HepG2 (cell line): ENCODE measurements at regions not wholly inside any gene's neighbourhood (a gene's known extent, or its start where the extent isn't known, plus 50 kb on each side); places are given as distances from the start of the nearest gene placed in this dataset.

Source experiments
- ATAC-seq: fragments of 200-7000 bp; cut with Tn5 transposase; 3 replicates; pipeline ENCODE4 v1.9.1; 2020; ENCODE audit warnings: mild to moderate bottlenecking, moderate library complexity
- BruUV-seq: library from RNA; stranded (reverse); fragments of 400-500 nt; replicated peaks from 2 replicates; lab custom pipeline; 2021; lab: Mats Ljungman, UMichigan
- CTCF ChIA-PET: fragments of 300-600 bp; formaldehyde crosslinking; extraction: SDS; loops from one replicate; lab custom pipeline; 2021; ENCODE audit warnings: low total read pairs, inconsistent platforms, low intra/inter-chr PET ratio; lab: Yijun Ruan, JAX
- POLR2A ChIA-PET: fragments of 350-600 bp; sonication (Branson Sonifier 250); formaldehyde crosslinking; loops from one replicate; lab custom pipeline; 2020; ENCODE audit warnings: antibody characterized with exemption, inconsistent platforms; lab: Yijun Ruan, JAX
- DNase-seq: peaks from one replicate; pipeline ENCODE4 v3.0.0-alpha.2; 2015; ENCODE audit warnings: low spot score
- FAIRE-seq: peaks from 3 replicates; lab custom pipeline; 2011; peaks lifted over from hg19 to GRCh38; lab: Jason Lieb, UNC
- H2AFZ ChIP-seq: one replicate; pipeline ENCODE4 v1.6.1; 2011; ENCODE audit warnings: low read length, inconsistent platforms
- H3K27ac ChIP-seq: fragments of 300-600 bp; 3 replicates; pipeline ENCODE4 v1.8.0; 2011; ENCODE audit warnings: mixed run types, mild to moderate bottlenecking, mixed read lengths, low read length, inconsistent platforms; ENCODE audit not compliant: insufficient read depth; ENCODE audit errors: extremely low read length
- H3K27me3 ChIP-seq, 2 experiments: fragments of 200-600 bp in 1 of 2; 2 replicates in 1 of 2; 3 replicates in 1 of 2; pipeline versions ENCODE4 v1.6.0 to v1.8.0; 2011; ENCODE audit warnings: low read length in 2 of 2, mild to moderate bottlenecking in 2 of 2, moderate library complexity in 2 of 2, inconsistent platforms in 1 of 2; ENCODE audit not compliant: insufficient read depth in 2 of 2, control insufficient read depth in 1 of 2
- H3K36me3 ChIP-seq, 2 experiments: fragments of 200-600 bp in 1 of 2; replicated peaks in 1 of 2; 2 replicates in 1 of 2; 3 replicates in 1 of 2; pipeline versions ENCODE4 v1.5.1 to v1.8.0; 2011; ENCODE audit warnings: low read length in 2 of 2, inconsistent platforms in 1 of 2; ENCODE audit not compliant: insufficient read depth in 2 of 2, control insufficient read depth in 1 of 2
- H3K4me1 ChIP-seq: 2 replicates; pipeline ENCODE4 v1.5.1; 2012; ENCODE audit warnings: low read length, inconsistent platforms; ENCODE audit not compliant: insufficient read depth
- H3K4me2 ChIP-seq: 2 replicates; pipeline ENCODE4 v1.6.0; 2011; ENCODE audit warnings: low read depth, low read length, inconsistent platforms
- H3K4me3 ChIP-seq, 3 experiments: fragments of 200-600 bp in 1 of 3; sonication (generic), shearing (Covaris generic) in 1 of 3; replicated peaks in 1 of 3; 2 replicates each; pipeline ENCODE4 v1.5.1; 2011 to 2016; ENCODE audit warnings: low read length in 3 of 3, inconsistent platforms in 2 of 3, low read depth in 2 of 3, mild to moderate bottlenecking in 2 of 3, control low read depth in 1 of 3, mixed read lengths in 1 of 3; ENCODE audit not compliant: insufficient read depth in 1 of 3
- H3K79me2 ChIP-seq: one replicate; pipeline ENCODE4 v1.6.1; 2011; ENCODE audit warnings: low read length, inconsistent platforms; ENCODE audit not compliant: insufficient read depth
- H3K9ac ChIP-seq: 2 replicates; pipeline ENCODE4 v1.6.0; 2011; ENCODE audit warnings: mild to moderate bottlenecking, low read depth, low read length, inconsistent platforms; ENCODE audit not compliant: insufficient read depth
- H3K9me3 ChIP-seq: 2 replicates; pipeline ENCODE4 v1.5.1; 2012; ENCODE audit warnings: mild to moderate bottlenecking, low read length
- H4K20me1 ChIP-seq: 2 replicates; pipeline ENCODE4 v1.6.0; 2011; ENCODE audit warnings: inconsistent platforms, mild to moderate bottlenecking, low read length, moderate library complexity; ENCODE audit not compliant: insufficient read depth
- CENPX ChIP-seq: sonication (generic); formaldehyde crosslinking; IDR thresholded peaks from 2 replicates; pipeline ENCODE4 v1.9.0; 2021; ENCODE audit warnings: mild to moderate bottlenecking, missing genetic modification reagents, moderate library complexity
- HIVEP1 ChIP-seq: sonication (generic); formaldehyde crosslinking; IDR thresholded peaks from 2 replicates; pipeline ENCODE4 v1.4.0; 2020; ENCODE audit warnings: mild to moderate bottlenecking, missing genetic modification reagents
- HNF1A ChIP-seq, 2 experiments: sonication (generic) in 1 of 2; formaldehyde crosslinking in 1 of 2; IDR thresholded peaks; 2 replicates each; pipeline versions ENCODE4 v1.4.0 to v1.6.1; 2016 to 2020; ENCODE audit warnings: borderline replicate concordance in 1 of 2, low read depth in 1 of 2, mild to moderate bottlenecking in 1 of 2, missing genetic modification reagents in 1 of 2
- MIXL1 ChIP-seq: IDR thresholded peaks from 2 replicates; pipeline ENCODE4 v1.6.1; 2016
- MYPOP ChIP-seq: sonication (generic); formaldehyde crosslinking; IDR thresholded peaks from 2 replicates; pipeline ENCODE4 v1.8.1; 2023; ENCODE audit warnings: mild to moderate bottlenecking, moderate library complexity, missing genetic modification reagents
- NPAS2 ChIP-seq: sonication (generic); formaldehyde crosslinking; IDR thresholded peaks from 2 replicates; pipeline ENCODE4 v1.8.0; 2022; ENCODE audit warnings: mild to moderate bottlenecking, missing genetic modification reagents, borderline replicate concordance
- TAF15 ChIP-seq: fragments of 200-400 bp; formaldehyde crosslinking; IDR thresholded peaks from one replicate; pipeline ENCODE4 v1.6.1; 2018; ENCODE audit warnings: mild to moderate bottlenecking, low read depth, low read length; ENCODE audit not compliant: poor library complexity, severe bottlenecking
- TRIM22 ChIP-seq: fragments of 450-650 bp; IDR thresholded peaks from 2 replicates; pipeline ENCODE4 v1.6.1; 2017
- ZBTB49 ChIP-seq: sonication (generic); formaldehyde crosslinking; IDR thresholded peaks from 2 replicates; pipeline ENCODE4 v1.4.0; 2020; ENCODE audit warnings: missing genetic modification reagents, borderline replicate concordance
- ZNF644 ChIP-seq: IDR thresholded peaks from 2 replicates; pipeline ENCODE4 v1.6.1; 2016; ENCODE audit warnings: low read depth
- ZNF691 ChIP-seq: sonication (generic); formaldehyde crosslinking; IDR thresholded peaks from 2 replicates; pipeline ENCODE4 v1.4.0; 2020; ENCODE audit warnings: missing genetic modification reagents, low read depth, mild to moderate bottlenecking, borderline replicate concordance
- WGBS: methylation state at CpG from one replicate; pipeline ENCODE4 v1.1.6; 2017; ENCODE audit warnings: low lambda C conversion rate; 5-methylcytosine and 5-hydroxymethylcytosine counted together
- in situ Hi-C: cut with HindIII; loops from 2 replicates; pipeline ENCODE4 v1.10.0; 2017; ENCODE audit warnings: low pct_unique_long_range_greater_than_20kb; ENCODE audit not compliant: extremely low pct_ligation_motif_present
- intact Hi-C: fragments of 100-400 bp; cut with micrococcal nuclease; formaldehyde crosslinking; loops from one replicate; pipeline ENCODE4 v1.10.0; 2022; ENCODE audit not compliant: unreplicated experiment

GRCh38 chr2:158038901-158039300 is 62.8 kb upstream of the UPP2 start:
- DNase-seq (no peak), FAIRE-seq (no peak), ATAC-seq (no peak)
- Histone ChIP-seq H3K36me3 (no peaks in the 10 kb centered on the region), H3K79me2 (no peaks in the 10 kb centered on the region), H3K4me3 (no peak overlapping the region), H3K4me2 (no peak overlapping the region), H3K4me1 (0 out of 2 replicates have a peak, but pooled peaks cover under 1% of the 10 kb centered on the region), H4K20me1 (no peaks in the 10 kb centered on the region), H2AFZ (no peak overlapping the region), H3K27ac (no peak overlapping the region), H3K27me3 (peaks cover 0 to 22% of the 10 kb centered on the region in 2 experiments; a peak in 3 of 5 replicates), H3K9me3 (no peaks in the 10 kb centered on the region), H3K9ac (no peak overlapping the region)
- intact Hi-C loops: no loop called here
- in situ Hi-C loops: no loop called here
- WGBS: 69% methylated on average over 5 of the region's 5 CpGs
- BruUV-seq: no TSS peak
- POLR2A ChIA-PET: interaction anchor here (1.4 kb wide), 1 partner anchor 93 kb away, joined by 3 read pairs; no protein-coding TSS in a partner anchor
- TF ChIP-seq TRIM22: no peak
- TF ChIP-seq HIVEP1 (CRISPR knock-in tag): no peak
- TF ChIP-seq TAF15: no peak
- no peak for TF ChIP-seq CENPX
- no peak for TF ChIP-seq MIXL1
- TF ChIP-seq NPAS2 (CRISPR knock-in tag): no peak
- TF ChIP-seq MYPOP (CRISPR knock-in tag): no peak
- TF ChIP-seq HNF1A (IDR thresholded peaks at IDR 0.05; ENCODE audit: low read depth): no peak
- TF ChIP-seq HNF1A (CRISPR knock-in tag; IDR thresholded peaks at IDR 0.05; ENCODE audit: borderline replicate concordance): no peak
- no peak for TF ChIP-seq ZBTB49
- TF ChIP-seq ZNF691: no peak
- TF ChIP-seq ZNF644: no peak
- CTCF ChIA-PET: no interaction called here
